ENCODE measurements at regions not wholly inside any gene's neighbourhood (a gene's known extent, or its start where the extent isn't known, plus 50 kb on each side); places are given as distances from the start of the nearest gene placed in this dataset.
A peak's percentile ranks its signal among the peaks of the same experiment; 100 is the strongest.

DNA sequence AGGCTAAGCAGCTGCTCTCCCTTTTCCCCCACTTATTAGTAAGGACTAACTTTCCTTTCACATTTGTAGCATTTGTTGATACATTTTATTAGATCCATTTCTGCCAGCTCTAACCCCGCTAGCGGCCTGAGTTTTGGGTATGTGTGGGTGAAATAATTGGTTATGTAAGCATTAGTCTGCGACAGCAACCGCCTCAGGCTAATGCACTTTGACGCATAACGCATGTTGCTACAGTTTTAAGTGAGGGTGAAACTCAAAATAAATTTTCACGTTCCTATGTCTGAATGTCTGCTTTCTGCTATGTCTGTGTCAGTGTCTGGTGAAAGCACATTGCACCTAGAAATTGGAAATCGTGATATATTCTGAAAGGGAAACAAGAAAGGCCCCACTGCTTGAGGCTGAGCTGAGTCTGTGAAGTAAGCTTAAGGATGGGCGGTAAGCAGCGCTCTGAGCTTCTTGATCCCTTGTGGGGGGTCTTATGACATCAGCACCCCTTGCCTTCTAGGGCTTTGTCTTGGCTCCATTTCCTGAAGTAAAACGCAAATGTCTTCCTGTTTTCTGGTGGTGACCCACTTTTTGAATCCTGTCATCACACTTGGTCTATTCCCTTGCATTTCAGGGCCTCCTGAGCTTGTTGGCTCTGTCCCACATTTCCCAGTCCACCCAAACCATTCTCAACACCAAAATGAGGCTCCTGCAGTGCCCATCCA, 648.3 kb upstream of the ARGLU1 start:
- no peak overlapping the region for H3K9ac ChIP-seq (ENCODE audit: low read length)
- H3K4me3 ChIP-seq (ENCODE audit: low read length): no peak overlapping the region
- no peak overlapping the region for H3K4me2 ChIP-seq (ENCODE audit: low read length)
- H3K27ac ChIP-seq (ENCODE audit: low read length): no peak overlapping the region
- no peaks in the 10 kb centered on the region for H4K20me1 ChIP-seq (ENCODE audit: insufficient read depth)
- TF ChIP-seq POLR2AphosphoS5 (IDR thresholded peaks at IDR 0.05): no peak
- no peak for TF ChIP-seq MXI1 (conservative IDR thresholded peaks at IDR 0.05; ENCODE audit: poor library complexity, severe bottlenecking)
- TF ChIP-seq SMC3 (conservative IDR thresholded peaks at IDR 0.05; ENCODE audit: poor library complexity): no peak
- no peak for TF ChIP-seq EP300 (conservative IDR thresholded peaks at IDR 0.05; ENCODE audit: poor library complexity, severe bottlenecking)
- no peak for TF ChIP-seq RAD21 (conservative IDR thresholded peaks at IDR 0.05)
- TF ChIP-seq, protein P1, sequence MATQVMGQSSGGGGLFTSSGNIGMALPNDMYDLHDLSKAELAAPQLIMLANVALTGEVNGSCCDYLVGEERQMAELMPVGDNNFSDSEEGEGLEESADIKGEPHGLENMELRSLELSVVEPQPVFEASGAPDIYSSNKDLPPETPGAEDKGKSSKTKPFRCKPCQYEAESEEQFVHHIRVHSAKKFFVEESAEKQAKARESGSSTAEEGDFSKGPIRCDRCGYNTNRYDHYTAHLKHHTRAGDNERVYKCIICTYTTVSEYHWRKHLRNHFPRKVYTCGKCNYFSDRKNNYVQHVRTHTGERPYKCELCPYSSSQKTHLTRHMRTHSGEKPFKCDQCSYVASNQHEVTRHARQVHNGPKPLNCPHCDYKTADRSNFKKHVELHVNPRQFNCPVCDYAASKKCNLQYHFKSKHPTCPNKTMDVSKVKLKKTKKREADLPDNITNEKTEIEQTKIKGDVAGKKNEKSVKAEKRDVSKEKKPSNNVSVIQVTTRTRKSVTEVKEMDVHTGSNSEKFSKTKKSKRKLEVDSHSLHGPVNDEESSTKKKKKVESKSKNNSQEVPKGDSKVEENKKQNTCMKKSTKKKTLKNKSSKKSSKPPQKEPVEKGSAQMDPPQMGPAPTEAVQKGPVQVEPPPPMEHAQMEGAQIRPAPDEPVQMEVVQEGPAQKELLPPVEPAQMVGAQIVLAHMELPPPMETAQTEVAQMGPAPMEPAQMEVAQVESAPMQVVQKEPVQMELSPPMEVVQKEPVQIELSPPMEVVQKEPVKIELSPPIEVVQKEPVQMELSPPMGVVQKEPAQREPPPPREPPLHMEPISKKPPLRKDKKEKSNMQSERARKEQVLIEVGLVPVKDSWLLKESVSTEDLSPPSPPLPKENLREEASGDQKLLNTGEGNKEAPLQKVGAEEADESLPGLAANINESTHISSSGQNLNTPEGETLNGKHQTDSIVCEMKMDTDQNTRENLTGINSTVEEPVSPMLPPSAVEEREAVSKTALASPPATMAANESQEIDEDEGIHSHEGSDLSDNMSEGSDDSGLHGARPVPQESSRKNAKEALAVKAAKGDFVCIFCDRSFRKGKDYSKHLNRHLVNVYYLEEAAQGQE (IDR thresholded peaks at IDR 0.05; ENCODE audit: borderline replicate concordance): no peak
- TF ChIP-seq, protein P2, sequence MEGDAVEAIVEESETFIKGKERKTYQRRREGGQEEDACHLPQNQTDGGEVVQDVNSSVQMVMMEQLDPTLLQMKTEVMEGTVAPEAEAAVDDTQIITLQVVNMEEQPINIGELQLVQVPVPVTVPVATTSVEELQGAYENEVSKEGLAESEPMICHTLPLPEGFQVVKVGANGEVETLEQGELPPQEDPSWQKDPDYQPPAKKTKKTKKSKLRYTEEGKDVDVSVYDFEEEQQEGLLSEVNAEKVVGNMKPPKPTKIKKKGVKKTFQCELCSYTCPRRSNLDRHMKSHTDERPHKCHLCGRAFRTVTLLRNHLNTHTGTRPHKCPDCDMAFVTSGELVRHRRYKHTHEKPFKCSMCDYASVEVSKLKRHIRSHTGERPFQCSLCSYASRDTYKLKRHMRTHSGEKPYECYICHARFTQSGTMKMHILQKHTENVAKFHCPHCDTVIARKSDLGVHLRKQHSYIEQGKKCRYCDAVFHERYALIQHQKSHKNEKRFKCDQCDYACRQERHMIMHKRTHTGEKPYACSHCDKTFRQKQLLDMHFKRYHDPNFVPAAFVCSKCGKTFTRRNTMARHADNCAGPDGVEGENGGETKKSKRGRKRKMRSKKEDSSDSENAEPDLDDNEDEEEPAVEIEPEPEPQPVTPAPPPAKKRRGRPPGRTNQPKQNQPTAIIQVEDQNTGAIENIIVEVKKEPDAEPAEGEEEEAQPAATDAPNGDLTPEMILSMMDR (IDR thresholded peaks at IDR 0.05; ENCODE audit: poor library complexity, severe bottlenecking): no peak
- no peak for TF ChIP-seq EZH2 (IDR thresholded peaks at IDR 0.05; ENCODE audit: borderline replicate concordance, insufficient read depth, low read length, poor library complexity, severe bottlenecking)
- no peak for TF ChIP-seq TAF1 (IDR thresholded peaks at IDR 0.05; ENCODE audit: low read depth)
- no peaks in the 10 kb centered on the region for H3K9me2 ChIP-seq (ENCODE audit: insufficient read depth, low read length)
- H3K27me3 ChIP-seq (ENCODE audit: insufficient read depth, low read depth, low read length): no peaks in the 10 kb centered on the region
- no peak overlapping the region for H2AFZ ChIP-seq (ENCODE audit: low read depth, low read length)
- peaks cover 4% of the 10 kb centered on the region for H3K79me2 ChIP-seq (replicated peaks; ENCODE audit: insufficient read depth, low read length)
- no peaks in the 10 kb centered on the region for H3F3A ChIP-seq (ENCODE audit: insufficient read depth, low read length, poor library complexity, severe bottlenecking)
- no peaks in the 10 kb centered on the region for H3K9me3 ChIP-seq (ENCODE audit: low read length)
- no peaks in the 10 kb centered on the region for H3K36me3 ChIP-seq (ENCODE audit: insufficient read depth, low read length)

DNA sequence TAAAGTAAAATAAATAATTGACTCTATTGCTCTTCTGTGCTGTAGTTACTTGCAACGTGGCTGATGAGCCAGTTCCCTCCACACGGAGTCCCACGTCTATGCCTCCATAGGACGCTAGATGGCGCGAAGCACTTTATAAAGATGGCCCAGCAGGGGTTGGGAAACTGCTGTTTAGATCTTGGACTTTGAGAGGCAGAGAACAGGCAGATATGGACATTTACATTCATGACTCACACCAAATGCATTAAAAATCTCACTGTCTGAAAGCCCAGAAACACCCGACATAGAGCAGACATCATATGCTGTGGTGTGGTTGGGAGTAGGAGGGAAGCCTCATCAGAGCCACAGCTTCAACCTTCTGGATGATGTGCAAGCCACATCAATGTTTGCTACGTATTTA, 643.1 kb upstream of the ARGLU1 start:
- no peak overlapping the region for H3K4me3 ChIP-seq (ENCODE audit: low read length)

More for the DNA sequence above, 643.1 kb upstream of the ARGLU1 start:
- Histone ChIP-seq H3K79me2 (replicated peaks; ENCODE audit: insufficient read depth, low read length) (peaks cover 4% of the 10 kb centered on the region), H3K27me3 (ENCODE audit: insufficient read depth, low read depth, low read length) (no peaks in the 10 kb centered on the region), H2AFZ (ENCODE audit: low read depth, low read length) (no peak overlapping the region), H3K9ac (ENCODE audit: low read length) (no peak overlapping the region), H4K20me1 (ENCODE audit: insufficient read depth) (no peaks in the 10 kb centered on the region), H3K27ac (ENCODE audit: low read length) (no peak overlapping the region), H3K9me2 (ENCODE audit: insufficient read depth, low read length) (no peaks in the 10 kb centered on the region), H3K36me3 (ENCODE audit: insufficient read depth, low read length) (no peaks in the 10 kb centered on the region), H3K4me2 (ENCODE audit: low read length) (no peak overlapping the region), H3K9me3 (ENCODE audit: low read length) (no peaks in the 10 kb centered on the region), H3F3A (ENCODE audit: insufficient read depth, low read length, poor library complexity, severe bottlenecking) (peaks cover 5% of the 10 kb centered on the region)
- TF ChIP-seq SMC3 (conservative IDR thresholded peaks at IDR 0.05; ENCODE audit: poor library complexity) (peak; percentile 96), TAF1 (IDR thresholded peaks at IDR 0.05; ENCODE audit: low read depth) (no peak), MXI1 (conservative IDR thresholded peaks at IDR 0.05; ENCODE audit: poor library complexity, severe bottlenecking) (peak; percentile 14), EP300 (conservative IDR thresholded peaks at IDR 0.05; ENCODE audit: poor library complexity, severe bottlenecking) (peak; percentile 22), EZH2 (IDR thresholded peaks at IDR 0.05; ENCODE audit: borderline replicate concordance, insufficient read depth, low read length, poor library complexity, severe bottlenecking) (no peak), POLR2AphosphoS5 (IDR thresholded peaks at IDR 0.05) (peak; percentile 31), RAD21 (conservative IDR thresholded peaks at IDR 0.05) (peak; percentile 97)
- TF ChIP-seq, protein P2 (IDR thresholded peaks at IDR 0.05; ENCODE audit: poor library complexity, severe bottlenecking): peak; percentile 96
- TF ChIP-seq, protein P1 (IDR thresholded peaks at IDR 0.05; ENCODE audit: borderline replicate concordance): no peak

Measured in neural cell (in vitro differentiated cells).